ENCODE measurements at regions not wholly inside any gene's neighbourhood (a gene's known extent, or its start where the extent isn't known, plus 50 kb on each side); places are given as distances from the start of the nearest gene placed in this dataset.

DNA sequence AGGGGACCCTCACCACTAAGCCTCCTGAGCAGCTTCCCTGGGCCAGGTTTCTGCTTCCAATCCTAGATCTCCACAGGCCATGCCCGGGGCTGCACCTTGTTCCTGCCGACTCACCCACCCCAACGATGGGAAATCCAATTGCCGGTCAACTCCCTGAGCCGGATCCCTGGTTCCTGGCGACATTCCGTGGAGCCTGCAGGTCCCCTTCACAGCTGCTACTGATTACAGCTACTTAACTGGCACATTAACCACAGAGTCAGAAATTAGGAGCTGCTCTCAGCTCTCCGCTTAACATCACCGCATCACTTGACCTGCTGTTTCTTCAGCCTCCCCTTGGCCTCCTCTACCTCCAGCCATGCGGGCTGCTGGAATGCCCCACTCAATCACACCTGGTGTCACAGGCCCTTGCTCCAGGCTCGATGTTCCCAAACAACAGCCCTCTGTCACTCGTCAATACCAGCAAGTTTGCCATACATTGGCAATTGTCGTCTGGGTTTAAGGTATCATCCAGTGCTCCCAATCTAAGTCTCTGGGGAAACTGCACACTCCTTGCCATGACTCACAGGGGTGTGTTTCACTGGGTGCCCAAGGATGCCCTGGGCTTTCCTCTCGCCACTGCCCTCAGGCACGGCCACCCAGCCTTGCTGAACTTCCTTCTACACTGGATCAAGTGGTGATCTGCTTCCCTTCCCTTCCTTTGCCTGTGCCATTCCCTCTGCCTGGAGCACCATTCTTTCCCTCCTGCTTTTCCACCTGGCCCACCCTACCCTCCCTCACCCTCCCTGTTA lies 181.0 kb downstream of the MN1 start:
- intact Hi-C loops (cut with DNase I): no loop called here
- no peak overlapping the region for H3K27ac ChIP-seq
- 83 to 88% (median 84%) methylated on average over 15 of the region's 15 CpGs for WGBS, 3 donors
- H3K9me3 ChIP-seq: no peaks in the 10 kb centered on the region
- H3K36me3 ChIP-seq: no peaks in the 10 kb centered on the region
- TF ChIP-seq EP300 (IDR thresholded peaks at IDR 0.05) (no peak), POLR2A (IDR thresholded peaks at IDR 0.05) (no peak)
- TF ChIP-seq, protein P1, sequence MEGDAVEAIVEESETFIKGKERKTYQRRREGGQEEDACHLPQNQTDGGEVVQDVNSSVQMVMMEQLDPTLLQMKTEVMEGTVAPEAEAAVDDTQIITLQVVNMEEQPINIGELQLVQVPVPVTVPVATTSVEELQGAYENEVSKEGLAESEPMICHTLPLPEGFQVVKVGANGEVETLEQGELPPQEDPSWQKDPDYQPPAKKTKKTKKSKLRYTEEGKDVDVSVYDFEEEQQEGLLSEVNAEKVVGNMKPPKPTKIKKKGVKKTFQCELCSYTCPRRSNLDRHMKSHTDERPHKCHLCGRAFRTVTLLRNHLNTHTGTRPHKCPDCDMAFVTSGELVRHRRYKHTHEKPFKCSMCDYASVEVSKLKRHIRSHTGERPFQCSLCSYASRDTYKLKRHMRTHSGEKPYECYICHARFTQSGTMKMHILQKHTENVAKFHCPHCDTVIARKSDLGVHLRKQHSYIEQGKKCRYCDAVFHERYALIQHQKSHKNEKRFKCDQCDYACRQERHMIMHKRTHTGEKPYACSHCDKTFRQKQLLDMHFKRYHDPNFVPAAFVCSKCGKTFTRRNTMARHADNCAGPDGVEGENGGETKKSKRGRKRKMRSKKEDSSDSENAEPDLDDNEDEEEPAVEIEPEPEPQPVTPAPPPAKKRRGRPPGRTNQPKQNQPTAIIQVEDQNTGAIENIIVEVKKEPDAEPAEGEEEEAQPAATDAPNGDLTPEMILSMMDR (IDR thresholded peaks at IDR 0.05): no peak
- no peaks in the 10 kb centered on the region for H3K4me1 ChIP-seq (ENCODE audit: insufficient read depth)
- no peaks in the 10 kb centered on the region for H3K27me3 ChIP-seq
- no peak overlapping the region for H3K4me3 ChIP-seq
- DNase-seq: no peak

DNA sequence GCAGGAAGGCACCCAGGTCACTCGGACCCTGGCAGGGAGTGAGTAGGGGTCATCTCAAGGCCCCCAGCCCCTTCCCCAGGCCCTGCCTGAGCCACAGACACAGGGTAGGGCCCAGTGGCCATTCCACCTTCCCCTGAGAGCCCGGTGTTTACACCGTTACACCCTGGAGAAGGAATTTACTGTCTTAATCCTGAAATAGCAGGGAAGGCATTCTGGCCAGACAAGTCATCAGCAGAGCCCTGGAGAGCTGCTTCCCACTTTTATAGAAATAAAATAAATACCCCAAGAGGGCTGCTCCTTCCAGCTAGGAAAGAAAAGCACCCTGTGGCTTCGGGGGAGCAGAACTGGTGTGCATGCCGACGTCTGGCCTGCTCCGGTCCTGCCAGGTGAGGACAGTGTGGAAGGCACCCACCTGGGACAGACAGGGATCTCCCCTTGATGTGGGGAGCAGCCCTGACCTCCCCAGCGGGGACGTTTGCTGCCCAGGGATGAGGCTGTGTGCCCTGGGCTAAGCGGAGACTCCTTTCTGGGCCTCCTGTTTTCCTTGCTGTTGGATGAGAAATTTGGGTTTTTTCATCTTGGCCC lies 180.0 kb downstream of the MN1 start:
- H3K4me1 ChIP-seq (ENCODE audit: insufficient read depth): no peaks in the 10 kb centered on the region
- H3K9me3 ChIP-seq: no peaks in the 10 kb centered on the region
- H3K27me3 ChIP-seq: no peaks in the 10 kb centered on the region
- no peaks in the 10 kb centered on the region for H3K36me3 ChIP-seq
- WGBS, 3 donors: 77 to 88% (median 80%) methylated on average over 10 of the region's 10 CpGs
- no peak overlapping the region for H3K4me3 ChIP-seq
- no peak overlapping the region for H3K27ac ChIP-seq
- DNase-seq: no peak
- intact Hi-C loops (cut with DNase I): no loop called here
- TF ChIP-seq EP300 (IDR thresholded peaks at IDR 0.05) (no peak), POLR2A (IDR thresholded peaks at IDR 0.05) (no peak)
- TF ChIP-seq, protein P1 (IDR thresholded peaks at IDR 0.05): no peak

DNA sequence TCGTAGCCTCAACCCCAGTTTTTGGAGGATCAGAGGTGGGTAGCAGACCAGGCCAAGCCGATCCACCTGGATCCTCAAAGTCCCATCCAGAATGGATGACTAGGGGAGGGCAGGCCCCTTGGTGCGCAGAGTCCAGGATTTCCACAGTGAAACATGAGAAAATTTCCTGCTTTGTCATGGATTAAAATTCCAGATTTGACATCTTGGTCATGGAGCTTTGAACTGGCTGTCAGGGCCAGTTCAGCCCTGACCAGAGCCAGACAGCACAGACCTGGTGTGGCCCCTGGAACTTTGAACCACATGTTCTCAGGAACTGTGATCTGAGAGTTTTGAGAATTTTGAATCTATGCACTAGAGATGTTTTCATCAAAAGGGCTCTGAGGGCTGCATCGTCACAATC lies 177.5 kb downstream of the MN1 start:
- no peak overlapping the region for H3K27ac ChIP-seq
- WGBS, 3 donors: 93 to 96% (median 95%) methylated on average over 4 of the region's 4 CpGs
- no peak overlapping the region for H3K4me3 ChIP-seq
- no peaks in the 10 kb centered on the region for H3K4me1 ChIP-seq (ENCODE audit: insufficient read depth)
- intact Hi-C loops (cut with DNase I): no loop called here
- DNase-seq: no peak
- H3K9me3 ChIP-seq: no peaks in the 10 kb centered on the region
- H3K36me3 ChIP-seq: no peaks in the 10 kb centered on the region
- TF ChIP-seq, protein P1 (IDR thresholded peaks at IDR 0.05): no peak
- TF ChIP-seq EP300 (IDR thresholded peaks at IDR 0.05): no peak
- TF ChIP-seq POLR2A (IDR thresholded peaks at IDR 0.05): no peak
- H3K27me3 ChIP-seq: no peaks in the 10 kb centered on the region

DNA sequence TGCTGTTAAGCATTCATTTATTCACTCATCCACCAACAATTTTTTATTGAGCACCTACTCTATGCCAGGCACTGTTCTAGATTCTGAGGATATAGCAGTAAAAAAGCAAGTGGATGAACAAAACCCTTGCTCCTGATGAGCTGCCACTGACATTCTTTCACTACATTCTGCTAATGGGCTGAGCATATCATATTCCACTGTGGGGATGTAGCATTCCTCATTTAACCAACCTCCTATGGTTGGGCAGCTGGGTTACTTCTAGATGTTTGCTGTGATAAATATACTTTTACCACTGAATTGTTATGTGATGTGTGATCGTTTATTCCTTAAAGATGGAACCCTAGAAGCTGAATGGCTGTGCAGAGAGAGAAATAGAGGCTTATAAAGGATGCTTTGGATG lies 176.9 kb downstream of the MN1 start:
- H3K36me3 ChIP-seq: no peaks in the 10 kb centered on the region
- H3K9me3 ChIP-seq: no peaks in the 10 kb centered on the region
- intact Hi-C loops (cut with DNase I): no loop called here
- WGBS, 3 donors: 0 to 68% (median 3%) methylated on average over 1 of the region's 1 CpG
- TF ChIP-seq EP300 (IDR thresholded peaks at IDR 0.05): no peak
- TF ChIP-seq, protein P1 (IDR thresholded peaks at IDR 0.05): no peak
- TF ChIP-seq POLR2A (IDR thresholded peaks at IDR 0.05): no peak
- no peaks in the 10 kb centered on the region for H3K4me1 ChIP-seq (ENCODE audit: insufficient read depth)
- H3K4me3 ChIP-seq: no peak overlapping the region
- H3K27ac ChIP-seq: no peak overlapping the region
- H3K27me3 ChIP-seq: no peaks in the 10 kb centered on the region
- DNase-seq: no peak
